Activated naive CD4-positive, alpha-beta T cell treated with anti-CD3 and anti-CD28 coated beads, Interleukin-2, amount 50 U/mL, for 16 hours (primary cell): ENCODE measurements at regions not wholly inside any gene's neighbourhood (a gene's known extent, or its start where the extent isn't known, plus 50 kb on each side); places are given as distances from the start of the nearest gene placed in this dataset.
"Not testable (repeated sequence)": the region's sequence is repeated elsewhere in the genome, so short reads cannot be mapped to it uniquely, and the experiment has no call there.

ENCODE experiments used
- DNase-seq: peaks from one replicate; pipeline ENCODE4 v3.0.0-alpha.2; 2020

GRCh38 chr2:57049273-57049672 is 865.5 kb downstream of the CCDC85A start:
- no peak for DNase-seq

- no peak for DNase-seq
These were observed 866.2 kb downstream of the CCDC85A start for GRCh38 chr2:57050007-57050406.

DNA sequence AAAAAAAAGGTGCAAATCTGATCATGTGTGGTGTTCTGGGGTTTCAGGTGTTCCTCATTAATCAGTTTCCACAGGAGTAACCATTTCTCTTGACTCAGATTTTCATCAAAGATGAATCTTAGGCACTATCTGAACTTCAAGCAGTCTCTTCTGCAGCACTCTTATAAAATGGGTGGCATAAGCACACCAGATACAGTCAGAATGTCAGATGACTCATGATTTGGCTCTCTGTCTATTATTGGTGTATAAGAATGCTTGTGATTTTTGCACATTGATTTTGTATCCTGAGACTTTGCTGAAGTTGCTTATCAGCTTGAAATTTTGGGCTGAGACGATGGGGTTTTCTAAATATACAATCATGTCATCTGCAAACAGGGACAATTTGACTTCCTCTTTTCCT is 882.5 kb downstream of the CCDC85A start:
- not testable (repeated sequence) for DNase-seq

DNA sequence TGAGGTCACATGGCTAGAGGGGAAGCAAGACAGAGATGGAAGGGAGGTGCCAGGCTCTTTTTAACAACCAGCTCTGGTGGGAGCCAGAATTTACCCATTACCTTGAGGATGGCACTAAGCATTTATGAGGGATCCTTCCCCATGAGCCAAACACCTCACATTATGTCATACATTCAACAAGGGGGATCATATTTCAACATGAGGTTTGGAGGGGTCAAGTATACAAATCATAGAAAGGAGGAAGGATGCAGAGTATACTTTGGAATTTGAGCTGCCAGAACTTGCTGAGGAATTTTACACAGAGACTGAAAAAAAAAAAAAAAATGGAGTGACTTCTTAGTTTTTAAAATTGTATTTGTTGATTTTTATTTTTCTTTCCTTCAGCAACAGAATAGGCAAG is 891.4 kb downstream of the CCDC85A start:
- no peak for DNase-seq

DNA sequence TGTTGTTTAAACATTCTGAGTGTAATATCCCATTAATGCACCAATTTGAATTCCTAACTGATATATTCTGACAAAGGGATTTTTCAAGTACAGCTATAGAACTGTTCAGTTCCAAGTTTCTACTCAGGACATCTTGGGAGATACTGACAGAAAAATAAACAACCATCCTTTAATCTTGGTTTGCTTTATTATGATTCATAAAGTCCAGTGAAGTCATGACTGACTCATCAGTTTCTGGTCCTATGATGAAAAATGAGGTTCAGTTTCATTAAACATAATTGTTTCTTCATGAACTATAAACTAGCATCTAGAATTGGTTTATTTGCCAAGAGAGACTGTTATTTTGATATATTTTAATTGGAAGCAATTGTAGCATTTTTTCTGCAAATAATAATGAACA is 896.2 kb downstream of the CCDC85A start:
- no peak for DNase-seq

GRCh38 chr2:57084697-57085281 is 901.0 kb downstream of the CCDC85A start:
- no peak for DNase-seq

DNA sequence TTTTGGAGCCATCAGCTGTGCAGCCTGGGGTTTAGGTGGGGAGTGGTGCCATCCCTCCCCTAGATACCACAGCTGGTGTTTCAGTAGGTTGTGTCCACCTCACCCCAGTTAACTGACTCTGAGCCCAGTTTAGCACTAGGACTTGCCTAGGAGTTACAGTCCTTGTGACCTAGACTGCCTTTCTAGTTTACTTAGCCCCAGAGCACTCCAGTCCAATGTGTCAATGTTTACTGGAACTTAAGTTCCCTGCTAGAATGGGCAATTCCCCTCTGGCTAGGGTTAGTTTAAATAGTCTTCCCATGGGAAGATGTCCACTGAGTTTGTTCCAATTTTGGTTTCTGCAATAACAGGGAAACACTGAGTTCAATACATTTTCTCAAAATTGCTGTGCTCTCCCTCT is 909.2 kb downstream of the CCDC85A start:
- no peak for DNase-seq

DNA sequence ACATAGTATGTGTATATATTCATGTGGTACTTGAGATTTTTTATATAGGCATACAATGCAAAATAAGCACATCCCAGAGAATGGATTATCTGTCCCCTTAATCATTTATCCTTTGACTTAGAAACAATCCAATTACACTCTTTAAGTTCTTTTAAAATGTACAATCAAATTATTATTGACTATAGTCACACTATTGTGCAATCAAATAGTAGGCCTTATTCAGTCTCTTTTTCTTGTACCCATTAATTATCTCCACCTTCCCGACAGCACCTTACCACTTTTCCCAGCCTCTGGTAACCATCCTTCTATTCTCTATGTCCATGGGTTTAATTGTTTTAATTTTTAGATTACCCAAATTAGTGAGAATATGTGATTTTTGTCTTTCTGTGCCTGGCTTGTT is 914.1 kb downstream of the CCDC85A start:
- no peak for DNase-seq

DNA sequence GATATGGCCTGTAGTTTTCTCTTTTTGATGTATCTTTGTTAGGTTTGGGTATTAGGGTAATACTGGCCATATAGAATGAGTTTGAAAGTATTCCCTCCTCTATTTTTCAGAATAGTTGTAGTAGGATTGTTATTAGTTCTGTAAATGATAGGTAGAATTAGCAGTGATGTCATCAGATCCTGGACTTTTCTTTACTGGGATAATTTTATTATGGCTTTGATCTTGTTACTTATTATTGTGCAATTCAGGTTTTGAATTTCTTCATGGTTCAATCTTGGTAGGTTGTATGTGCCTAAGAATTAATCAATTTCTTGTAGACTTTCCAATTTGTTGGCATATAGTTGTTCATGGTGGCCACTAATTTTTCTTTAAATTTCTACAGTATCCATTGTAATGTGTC is 916.6 kb downstream of the CCDC85A start:
- DNase-seq: no peak

DNA sequence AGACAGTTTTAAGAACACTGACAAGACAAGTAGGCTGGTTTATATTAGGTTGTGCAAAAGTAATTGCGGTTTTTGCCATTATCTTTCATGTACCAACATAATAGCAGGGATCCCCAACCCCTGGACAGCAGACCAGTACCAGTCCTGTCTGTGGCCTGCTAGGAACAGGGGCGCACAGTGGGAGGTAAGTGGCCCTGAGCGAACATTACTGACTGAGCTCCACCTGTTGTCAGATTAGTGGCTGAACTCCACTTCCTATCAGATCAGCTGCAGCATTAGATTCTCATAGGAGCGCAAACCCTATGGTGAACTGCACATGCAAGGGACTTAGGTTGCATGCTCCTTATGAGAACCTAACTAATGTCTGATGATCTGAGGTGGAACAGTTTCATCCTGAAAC is 921.9 kb downstream of the CCDC85A start:
- no peak for DNase-seq

- no peak for DNase-seq
These were observed 923.6 kb downstream of the CCDC85A start for GRCh38 chr2:57107353-57107752.

DNA sequence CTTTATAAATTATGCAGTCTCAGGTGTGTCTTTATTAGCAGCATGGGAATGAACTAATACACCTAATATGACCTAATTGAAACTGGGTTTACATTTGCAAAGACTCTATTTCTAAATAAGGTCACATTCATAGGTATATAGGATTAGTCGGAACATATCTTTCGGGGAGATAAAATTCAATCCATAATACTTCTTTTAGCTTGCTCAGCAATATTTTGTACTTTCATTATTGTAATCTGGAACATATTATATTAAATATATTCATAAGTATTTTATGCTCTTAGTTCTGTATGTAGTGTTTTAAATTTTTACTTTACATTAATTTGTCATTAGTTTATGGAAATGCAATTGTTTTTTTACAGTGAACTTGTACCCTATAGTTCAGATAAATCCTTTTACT is 927.7 kb downstream of the CCDC85A start:
- DNase-seq: no peak

DNA sequence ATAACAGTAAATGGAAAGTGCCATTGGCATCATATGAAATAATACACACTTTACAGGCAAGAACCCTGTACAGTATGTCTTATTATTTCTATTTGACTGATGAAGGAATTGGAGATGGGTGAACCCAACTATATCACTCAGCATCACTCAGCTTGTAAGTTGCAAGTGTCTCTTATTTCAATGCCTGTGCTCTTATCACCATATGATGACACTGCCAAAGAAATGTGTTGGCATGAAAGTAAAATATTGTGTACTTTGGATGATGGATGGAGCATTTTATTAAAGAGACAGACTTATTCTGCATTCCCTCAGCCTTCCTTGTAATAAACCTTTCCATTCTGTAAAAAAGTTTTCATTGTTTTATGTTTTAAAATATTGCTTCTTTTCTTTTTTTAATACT is 927.5 kb upstream of the VRK2 start:
- DNase-seq: no peak

DNA sequence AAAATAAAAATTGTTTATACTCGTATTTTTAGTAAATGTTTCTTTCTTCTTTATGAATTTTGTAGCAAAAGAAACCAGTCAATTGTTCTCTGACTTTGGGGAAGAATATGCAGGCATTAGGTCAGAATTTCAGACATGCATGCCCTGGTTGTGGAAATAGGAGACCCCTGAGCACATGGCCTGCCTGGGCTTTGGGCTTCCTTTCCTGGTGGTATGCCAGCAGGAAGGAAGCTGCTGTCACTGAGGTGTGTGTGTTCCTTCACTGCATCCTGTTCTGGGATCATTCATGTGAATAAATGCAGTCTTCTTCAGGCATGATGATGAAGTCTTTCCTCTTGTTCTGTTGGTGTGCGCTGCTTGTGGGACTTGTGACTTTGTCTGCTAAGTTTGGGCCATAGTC is 920.2 kb upstream of the VRK2 start:
- no peak for DNase-seq

DNA sequence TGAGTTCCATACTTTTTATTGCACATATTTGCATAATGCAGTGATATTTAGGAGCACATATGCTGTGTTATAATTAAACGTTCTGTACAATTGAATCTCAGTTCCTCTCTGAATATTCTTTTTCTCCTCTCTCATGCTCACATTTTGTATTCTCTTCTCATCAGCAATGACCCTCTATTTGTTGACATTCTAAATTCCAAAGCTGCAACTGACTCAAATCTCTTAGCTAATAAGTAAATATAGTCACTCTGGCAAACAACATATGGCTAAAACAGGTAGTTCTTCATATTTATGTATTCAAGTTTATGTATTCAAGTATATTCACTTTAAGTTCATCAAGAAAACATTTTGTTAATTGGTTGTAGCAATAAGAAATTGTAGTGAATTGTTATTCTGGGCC is 907.4 kb upstream of the VRK2 start:
- DNase-seq: no peak

- no peak for DNase-seq
These were observed 905.3 kb upstream of the VRK2 start for GRCh38 chr2:57141269-57141668.

GRCh38 chr2:57146951-57147350 is 899.7 kb upstream of the VRK2 start:
- no peak for DNase-seq

DNA sequence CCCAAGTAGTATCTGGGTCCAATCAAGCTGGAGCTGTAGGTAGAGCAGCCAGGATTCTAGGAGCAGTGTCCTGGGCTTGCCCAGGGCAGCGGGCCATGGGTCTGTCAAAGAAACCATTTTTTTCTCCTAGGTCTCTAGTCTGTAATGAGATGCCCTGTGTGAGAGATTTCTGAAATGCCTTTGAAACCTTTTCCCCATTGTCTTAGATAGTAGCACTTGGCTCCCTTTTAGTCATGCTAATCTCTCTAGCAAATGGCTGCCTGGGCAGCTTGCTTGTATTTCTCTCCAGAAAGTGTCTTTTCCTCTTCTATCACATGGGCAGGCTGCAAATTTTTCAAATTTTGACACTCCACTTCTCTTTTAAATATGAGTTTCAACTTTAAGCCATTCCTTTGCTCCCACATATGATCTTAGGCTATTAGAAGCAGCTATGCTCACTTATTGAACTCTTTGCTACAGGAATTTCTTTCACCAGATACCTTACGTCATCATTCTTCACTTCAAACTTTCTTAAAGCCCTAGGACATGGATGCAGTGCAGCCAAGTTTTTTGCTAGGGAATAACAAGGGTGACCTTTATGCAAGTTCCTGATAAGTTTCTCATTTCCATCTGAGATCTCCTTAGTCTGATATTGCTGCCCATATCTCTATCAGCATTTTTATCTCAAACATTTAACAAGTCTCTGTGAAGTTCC is 890.2 kb upstream of the VRK2 start:
- DNase-seq: no peak

DNA sequence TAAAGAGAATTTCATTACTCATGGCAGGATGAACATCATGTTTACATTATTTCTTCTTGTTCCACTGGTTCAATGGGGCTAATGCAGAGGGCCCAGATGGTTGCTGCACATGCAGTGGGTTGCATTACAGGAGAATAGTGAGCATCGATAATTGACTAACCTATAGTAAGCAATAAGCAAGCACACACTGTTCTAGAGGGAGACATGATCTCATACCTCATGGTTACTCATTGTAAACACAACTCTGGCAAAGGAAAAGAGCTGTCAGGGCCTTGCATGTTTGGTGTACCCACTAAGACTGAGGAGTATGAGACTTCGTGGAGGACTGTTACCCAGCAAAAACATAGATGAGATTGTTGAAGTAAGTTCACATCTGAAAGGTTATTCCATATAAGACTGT is 885.6 kb upstream of the VRK2 start:
- no peak for DNase-seq

- no peak for DNase-seq
These were observed 869.4 kb upstream of the VRK2 start for GRCh38 chr2:57177176-57177575.

- DNase-seq: no peak
These were observed 866.5 kb upstream of the VRK2 start for GRCh38 chr2:57180042-57180567.

DNA sequence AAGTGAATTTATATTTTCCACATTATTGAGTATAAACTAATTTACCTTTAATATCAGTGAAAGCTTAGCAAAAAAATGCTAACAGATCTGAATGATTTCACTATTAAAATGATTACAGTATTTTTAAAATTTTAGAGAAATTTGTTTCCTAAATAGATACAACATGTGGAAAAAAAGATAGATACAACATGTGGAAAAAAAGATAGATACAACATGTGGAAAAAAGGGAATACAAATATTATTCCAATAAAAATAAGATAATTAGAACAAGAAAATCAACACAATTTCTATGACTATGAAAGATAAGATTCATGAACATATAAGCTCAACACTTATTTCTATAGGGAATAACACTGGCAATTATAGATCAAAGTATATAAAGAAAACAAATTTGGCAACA is 865.9 kb upstream of the VRK2 start:
- DNase-seq: no peak

GRCh38 chr2:57181315-57182038 is 865.1 kb upstream of the VRK2 start:
- no peak for DNase-seq

GRCh38 chr2:57182916-57183315 is 863.7 kb upstream of the VRK2 start:
- DNase-seq: no peak
